AG10803 (cell line): ENCODE measurements at regions not wholly inside any gene's neighbourhood (a gene's known extent, or its start where the extent isn't known, plus 50 kb on each side); places are given as distances from the start of the nearest gene placed in this dataset.
"Not testable (repeated sequence)": the region's sequence is repeated elsewhere in the genome, so short reads cannot be mapped to it uniquely, and the experiment has no call there.

Experiments used
- DNase-seq: peaks from one replicate; pipeline ENCODE4 v3.0.0; 2010; ENCODE audit warnings: low read depth
- H3K4me3 ChIP-seq: 2 replicates; pipeline ENCODE4 v1.5.1; 2011; ENCODE audit warnings: mild to moderate bottlenecking, low read length, control low read depth
- TF ChIP-seq, protein P1 (sequence below): conservative IDR thresholded peaks from 2 replicates; pipeline ENCODE4 v1.5.1; 2011; ENCODE audit warnings: mild to moderate bottlenecking, low read length, control low read depth, inconsistent platforms

DNA sequence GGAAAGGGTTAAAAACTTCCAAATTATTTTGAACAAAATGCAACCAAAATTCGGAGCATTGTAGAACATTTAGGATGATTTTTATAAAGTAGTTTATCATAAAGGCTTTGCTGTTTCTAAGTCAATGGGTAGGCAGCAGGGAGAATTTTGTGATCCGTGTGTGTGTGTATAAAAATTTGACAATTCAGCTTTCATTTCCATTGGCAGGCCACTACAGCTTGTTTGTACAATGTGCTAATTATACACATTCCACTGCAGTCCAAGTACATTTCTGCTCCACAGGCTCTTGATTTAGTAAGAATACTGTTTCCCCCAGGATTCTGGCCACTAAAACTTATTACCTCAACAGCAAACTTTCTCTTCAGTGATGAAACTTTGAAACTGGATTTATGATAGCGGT is 71.8 kb upstream of the LTBP1 start:
- DNase-seq = peak; percentile 49
- no peak overlapping the region for H3K4me3 ChIP-seq
- TF ChIP-seq, protein P1, sequence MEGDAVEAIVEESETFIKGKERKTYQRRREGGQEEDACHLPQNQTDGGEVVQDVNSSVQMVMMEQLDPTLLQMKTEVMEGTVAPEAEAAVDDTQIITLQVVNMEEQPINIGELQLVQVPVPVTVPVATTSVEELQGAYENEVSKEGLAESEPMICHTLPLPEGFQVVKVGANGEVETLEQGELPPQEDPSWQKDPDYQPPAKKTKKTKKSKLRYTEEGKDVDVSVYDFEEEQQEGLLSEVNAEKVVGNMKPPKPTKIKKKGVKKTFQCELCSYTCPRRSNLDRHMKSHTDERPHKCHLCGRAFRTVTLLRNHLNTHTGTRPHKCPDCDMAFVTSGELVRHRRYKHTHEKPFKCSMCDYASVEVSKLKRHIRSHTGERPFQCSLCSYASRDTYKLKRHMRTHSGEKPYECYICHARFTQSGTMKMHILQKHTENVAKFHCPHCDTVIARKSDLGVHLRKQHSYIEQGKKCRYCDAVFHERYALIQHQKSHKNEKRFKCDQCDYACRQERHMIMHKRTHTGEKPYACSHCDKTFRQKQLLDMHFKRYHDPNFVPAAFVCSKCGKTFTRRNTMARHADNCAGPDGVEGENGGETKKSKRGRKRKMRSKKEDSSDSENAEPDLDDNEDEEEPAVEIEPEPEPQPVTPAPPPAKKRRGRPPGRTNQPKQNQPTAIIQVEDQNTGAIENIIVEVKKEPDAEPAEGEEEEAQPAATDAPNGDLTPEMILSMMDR = no peak

DNA sequence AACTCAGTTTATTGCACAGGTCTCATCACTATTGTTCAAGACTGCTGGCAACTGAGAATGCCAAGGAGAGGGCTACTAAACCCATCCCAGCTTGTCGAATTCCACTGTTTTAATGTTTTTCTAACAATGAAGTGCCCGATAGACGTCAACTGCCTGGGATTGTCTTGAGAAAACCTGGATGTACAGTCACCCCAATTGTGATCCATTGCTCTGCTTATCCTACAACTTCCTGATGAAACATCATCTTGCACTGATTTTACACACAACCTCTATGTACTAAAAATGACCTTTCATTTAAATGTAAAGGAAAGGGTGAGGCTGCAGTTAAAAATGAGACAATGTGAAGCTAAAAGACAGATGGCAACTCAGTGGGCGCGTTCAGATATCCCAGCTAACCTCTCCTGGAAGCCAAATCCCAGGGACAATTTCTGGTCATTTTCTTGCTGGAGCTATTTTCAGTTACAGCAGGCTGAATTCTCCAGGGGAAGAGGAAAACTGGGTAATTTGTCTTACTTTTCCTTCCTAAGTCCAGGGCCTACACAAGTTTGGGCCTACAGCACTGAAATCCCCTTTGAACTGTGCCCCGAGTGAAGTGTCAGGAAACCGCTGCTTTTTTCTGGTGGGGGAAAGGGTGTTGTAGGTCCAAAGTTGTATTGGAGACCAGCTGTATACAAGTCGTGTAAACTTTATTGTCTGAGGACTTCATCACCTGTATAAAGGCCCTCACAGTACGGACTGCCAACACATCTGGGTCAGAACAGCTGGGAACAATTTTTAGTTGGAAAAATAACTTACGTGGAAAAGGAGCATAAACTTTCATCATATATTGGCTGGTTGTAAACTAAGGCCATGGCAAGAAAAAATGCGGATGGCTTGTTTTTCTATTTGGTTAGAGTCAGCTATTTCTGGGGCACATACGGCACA is 68.9 kb upstream of the LTBP1 start:
- TF ChIP-seq, protein P1 = no peak
- DNase-seq = no peak
- H3K4me3 ChIP-seq = no peak overlapping the region

DNA sequence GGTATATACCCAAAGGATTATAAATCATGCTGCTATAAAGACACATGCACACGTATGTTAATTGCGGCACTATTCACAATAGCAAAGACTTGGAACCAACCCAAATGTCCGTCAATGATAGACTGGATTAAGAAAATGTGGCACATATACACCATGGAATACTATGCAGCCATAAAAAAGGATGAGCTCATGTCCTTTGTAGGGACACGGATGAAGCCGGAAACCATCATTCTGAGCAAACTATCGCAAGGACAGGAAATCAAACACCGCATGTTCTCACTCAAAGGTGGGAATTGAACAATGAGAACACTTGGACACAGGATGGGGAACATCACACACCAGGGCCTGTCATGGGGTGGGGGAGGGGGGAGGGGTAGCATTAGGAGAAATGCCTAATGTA is 66.8 kb upstream of the LTBP1 start:
- not testable (repeated sequence) for H3K4me3 ChIP-seq, DNase-seq

DNA sequence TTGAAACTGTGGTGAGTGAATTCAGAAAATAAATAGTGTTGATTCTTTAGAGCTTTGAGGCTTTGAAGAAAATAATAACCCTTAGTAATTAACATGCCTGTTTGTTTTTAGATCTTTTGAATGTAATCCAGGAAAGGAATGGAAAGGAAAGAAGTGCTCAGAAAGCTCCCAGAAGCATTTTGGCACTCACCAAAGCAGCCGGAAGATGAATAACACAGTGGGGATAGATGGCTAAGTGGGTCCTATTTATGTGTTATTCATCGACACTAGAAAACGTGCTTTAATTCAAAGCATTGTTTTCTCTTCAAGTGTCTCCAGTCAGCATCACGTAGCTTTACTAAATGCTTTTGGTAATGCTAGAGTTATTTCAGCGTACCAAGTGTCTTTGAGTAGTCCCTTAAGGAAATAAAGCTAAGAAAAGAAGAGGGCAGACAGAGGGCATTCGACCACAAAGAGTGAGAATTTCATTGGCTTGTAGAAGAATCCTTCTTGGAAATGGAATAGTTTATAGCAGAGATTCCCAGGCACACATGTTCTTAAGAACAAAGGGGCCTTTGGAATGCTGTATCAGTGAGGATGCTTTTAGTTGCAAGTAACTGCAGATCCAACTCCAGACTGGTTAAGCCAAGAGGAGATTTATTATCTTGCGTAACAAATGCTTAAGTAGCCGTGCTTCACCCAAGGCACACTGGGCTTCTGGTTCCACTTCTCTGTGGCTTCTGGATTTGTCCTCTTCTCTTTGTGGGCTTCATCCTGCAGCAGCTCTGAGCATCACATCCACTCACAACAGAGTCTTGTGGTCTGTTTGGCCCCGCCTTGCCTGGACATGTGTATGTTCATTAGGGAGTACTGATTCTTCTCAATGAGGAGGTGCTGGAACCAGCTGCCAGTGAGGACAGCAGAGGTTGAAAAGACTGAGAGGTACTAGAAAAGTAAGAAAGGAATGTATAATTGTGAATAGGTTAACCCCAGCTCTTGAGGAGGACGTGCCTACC is 63.6 kb upstream of the LTBP1 start:
- H3K4me3 ChIP-seq = no peak overlapping the region
- TF ChIP-seq, protein P1 = no peak
- peak; percentile 93 for DNase-seq

DNA sequence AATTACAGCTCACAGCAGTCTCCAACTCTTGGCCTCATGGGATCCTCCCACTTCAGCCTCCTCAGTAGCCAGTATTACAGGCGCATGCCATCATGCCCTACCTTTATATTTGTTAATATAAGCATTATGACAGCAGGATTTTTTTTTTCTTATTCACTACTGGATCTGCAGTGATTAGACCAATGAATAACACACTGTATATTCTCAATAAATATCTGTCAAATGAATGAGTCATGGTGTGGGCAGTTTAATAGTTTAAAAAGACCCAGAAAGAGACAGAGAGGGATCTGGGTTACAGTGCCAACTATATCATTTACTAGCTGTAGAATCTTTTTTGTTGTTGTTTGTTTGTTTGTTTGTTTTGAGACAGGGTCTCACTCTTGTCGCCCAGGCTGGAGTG is 62.4 kb upstream of the LTBP1 start:
- no peak overlapping the region for H3K4me3 ChIP-seq
- no peak for DNase-seq
- TF ChIP-seq, protein P1 = no peak

DNA sequence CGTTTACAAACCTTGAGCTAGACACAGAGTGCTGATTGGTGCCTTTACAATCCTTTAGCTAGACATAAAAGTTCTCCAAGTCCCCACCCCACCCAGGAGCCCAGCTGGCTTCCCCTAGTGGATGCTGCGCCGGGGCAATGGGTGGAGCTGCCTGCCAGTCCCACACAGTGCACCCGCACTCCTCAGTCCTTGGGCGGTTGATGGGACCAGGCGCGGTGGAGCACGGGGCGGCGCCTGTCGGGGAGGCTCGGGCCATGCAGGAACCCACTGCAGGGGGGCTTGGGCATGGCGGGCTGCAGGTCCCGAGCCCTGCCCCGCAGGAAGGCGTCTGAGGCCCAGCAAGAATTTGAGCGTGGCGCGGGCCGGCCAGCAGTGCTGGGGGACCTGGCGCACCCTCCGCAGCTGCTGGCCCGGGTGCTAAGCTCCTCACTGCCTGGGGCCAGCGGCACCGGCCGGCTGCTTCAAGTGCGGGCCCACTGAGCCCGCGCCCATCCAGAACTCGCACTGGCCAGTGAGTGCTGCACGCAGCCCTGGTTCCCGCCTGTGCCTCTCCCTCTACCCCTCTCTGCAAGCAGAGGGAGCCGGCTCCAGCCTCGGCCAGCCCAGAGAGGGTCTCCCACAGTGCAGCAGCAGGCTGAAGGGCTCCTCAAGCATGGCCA is 60.2 kb upstream of the LTBP1 start:
- DNase-seq, H3K4me3 ChIP-seq: not testable (repeated sequence)

DNA sequence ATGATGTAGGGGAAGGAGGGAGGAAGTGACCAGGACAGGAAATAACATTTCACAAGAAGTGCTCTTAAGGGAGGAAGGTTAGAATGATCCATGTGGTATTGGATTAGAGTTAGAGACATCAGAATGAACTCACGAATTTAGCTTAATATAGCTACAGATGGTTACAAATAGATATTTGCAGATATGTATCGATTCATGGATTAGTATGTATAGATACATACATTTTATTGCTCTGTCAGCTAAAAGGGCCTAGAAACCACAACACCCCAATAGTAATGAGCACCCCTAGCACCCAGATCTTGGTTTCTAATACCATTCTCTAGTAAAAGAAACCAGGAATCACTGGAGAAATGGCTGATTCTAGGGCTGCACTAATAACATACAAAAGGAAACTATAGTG is 59.6 kb upstream of the LTBP1 start:
- DNase-seq = no peak
- TF ChIP-seq, protein P1 = no peak
- no peak overlapping the region for H3K4me3 ChIP-seq
